Liver (tissue), 8 donors: ENCODE measurements at regions not wholly inside any gene's neighbourhood (a gene's known extent, or its start where the extent isn't known, plus 50 kb on each side); places are given as distances from the start of the nearest gene placed in this dataset.

ENCODE experiments used
- DNase-seq: peaks from one replicate; pipeline ENCODE4 v3.0.0-alpha.2; 2017; ENCODE audit warnings: low spot score
- H3K27ac ChIP-seq, 2 donors: one replicate each; pipeline ENCODE4 v1.7.0; 2013; ENCODE audit warnings: inconsistent platforms in 2 of 2, low read length in 2 of 2, control low read depth in 1 of 2, low read depth in 1 of 2, mild to moderate bottlenecking in 1 of 2
- H3K27me3 ChIP-seq, 4 donors: one replicate each; pipeline versions ENCODE4 v1.6.1 to v1.7.0; 2013; ENCODE audit warnings: low read length in 3 of 4, inconsistent platforms in 1 of 4, mild to moderate bottlenecking in 1 of 4, moderate library complexity in 1 of 4; ENCODE audit not compliant: control insufficient read depth in 4 of 4, insufficient read depth in 4 of 4
- H3K36me3 ChIP-seq, 4 donors: one replicate each; pipeline versions ENCODE4 v1.6.1 to v1.7.0; 2013; ENCODE audit warnings: low read length in 3 of 4, mild to moderate bottlenecking in 3 of 4, low read depth in 1 of 4, moderate library complexity in 1 of 4; ENCODE audit not compliant: control insufficient read depth in 4 of 4, insufficient read depth in 3 of 4
- H3K4me1 ChIP-seq, 4 donors: one replicate each; pipeline versions ENCODE4 v1.6.1 to v1.7.0; 2013; ENCODE audit warnings: low read length in 3 of 4, mild to moderate bottlenecking in 3 of 4, moderate library complexity in 1 of 4; ENCODE audit not compliant: control insufficient read depth in 4 of 4, insufficient read depth in 4 of 4
- H3K4me3 ChIP-seq, 3 donors: one replicate each; pipeline versions ENCODE4 v1.6.1 to v1.7.0; 2013; ENCODE audit warnings: low read length in 3 of 3, control low read depth in 1 of 3, low read depth in 1 of 3, mild to moderate bottlenecking in 1 of 3
- H3K9ac ChIP-seq, 2 donors: one replicate each; pipeline ENCODE4 v1.7.0; 2013; ENCODE audit warnings: low read length in 2 of 2, mild to moderate bottlenecking in 2 of 2, moderate library complexity in 2 of 2, control low read depth in 1 of 2, low read depth in 1 of 2
- H3K9me3 ChIP-seq, 4 donors: one replicate each; pipeline versions ENCODE4 v1.6.1 to v1.7.0; 2013; ENCODE audit warnings: low read length in 3 of 4; ENCODE audit not compliant: control insufficient read depth in 4 of 4
- EGR1 ChIP-seq, 2 donors: IDR thresholded peaks; 2 replicates each; pipeline ENCODE4 v1.6.1; 2016 to 2018; ENCODE audit warnings: antibody characterized with exemption in 2 of 2, low read depth in 2 of 2
- FOXA2 ChIP-seq: IDR thresholded peaks from 2 replicates; pipeline ENCODE4 v1.6.1; 2016; ENCODE audit warnings: antibody characterized with exemption
- GABPA ChIP-seq, 2 donors: IDR thresholded peaks in 1 of 2; conservative IDR thresholded peaks in 1 of 2; 2 replicates each; pipeline ENCODE4 v1.6.1; 2016; ENCODE audit warnings: antibody characterized with exemption in 2 of 2, mild to moderate bottlenecking in 1 of 2, moderate library complexity in 1 of 2
- HNF4G ChIP-seq: IDR thresholded peaks from 2 replicates; pipeline ENCODE4 v1.6.1; 2016; ENCODE audit warnings: antibody characterized with exemption
- JUND ChIP-seq, 2 donors: IDR thresholded peaks; 2 replicates each; pipeline ENCODE4 v1.6.1; 2016; ENCODE audit warnings: antibody characterized with exemption in 2 of 2
- NR2F2 ChIP-seq: IDR thresholded peaks from 2 replicates; pipeline ENCODE4 v1.6.1; 2016; ENCODE audit warnings: antibody characterized with exemption
- RXRA ChIP-seq, 2 donors: IDR thresholded peaks; 2 replicates each; pipeline ENCODE4 v1.6.1; 2017 to 2018; ENCODE audit warnings: antibody characterized with exemption in 2 of 2, mild to moderate bottlenecking in 1 of 2
- SP1 ChIP-seq: IDR thresholded peaks from 2 replicates; pipeline ENCODE4 v1.6.1; 2018; ENCODE audit warnings: antibody characterized with exemption, mild to moderate bottlenecking
- TAF1 ChIP-seq: conservative IDR thresholded peaks from 2 replicates; pipeline ENCODE4 v1.6.1; 2016; ENCODE audit warnings: antibody characterized with exemption, mild to moderate bottlenecking
- YY1 ChIP-seq: IDR thresholded peaks from 2 replicates; pipeline ENCODE4 v1.6.1; 2016; ENCODE audit warnings: antibody characterized with exemption, mild to moderate bottlenecking
- WGBS: extraction: QIAGEN DNeasy Blood & Tissue Kit; methylation state at CpG from one replicate; pipeline ENCODE4 v1.1.7; 2013; 5-methylcytosine and 5-hydroxymethylcytosine counted together
- TF ChIP-seq, protein P1 (sequence below): IDR thresholded peaks from 2 replicates; pipeline ENCODE4 v1.6.1; 2016; ENCODE audit warnings: antibody characterized with exemption, mild to moderate bottlenecking
- TF ChIP-seq, protein P2 (sequence below): IDR thresholded peaks from 2 replicates; pipeline ENCODE4 v1.6.1; 2016; ENCODE audit warnings: antibody characterized with exemption
- TF ChIP-seq, protein P3 (sequence below): IDR thresholded peaks from 2 replicates; pipeline ENCODE4 v1.6.1; 2016; ENCODE audit warnings: antibody characterized with exemption
- TF ChIP-seq, protein P4 (sequence below): fragments of 150-350 bp; IDR thresholded peaks from 2 replicates; pipeline ENCODE4 v1.5.1; 2017; ENCODE audit warnings: improper control_type of control experiment, low read depth, low read length; ENCODE audit not compliant: missing input control
- donor health status: healthy.
- donor health status: healthy.
- donor health status: healthy.
- donor health status: healthy.
- donor health status: healthy.

DNA sequence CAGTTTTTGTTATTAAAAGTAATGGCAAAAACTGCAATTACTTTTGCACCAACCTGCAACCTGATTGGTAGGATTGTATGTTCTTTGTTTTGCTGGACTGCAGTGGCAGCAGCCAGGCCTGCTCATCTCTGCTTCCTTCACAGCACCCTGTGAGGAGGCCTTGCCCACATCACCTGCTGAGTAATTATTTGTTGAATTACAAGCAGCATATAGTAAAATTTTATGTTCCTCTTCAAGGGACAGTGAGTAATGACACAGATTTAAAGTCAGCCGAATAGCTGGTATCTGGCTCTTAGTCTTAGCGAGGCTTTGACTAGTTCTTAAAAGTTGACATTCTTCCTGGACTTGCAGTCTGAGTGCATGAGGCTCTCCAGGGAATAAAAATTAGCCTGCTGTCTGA is 435.1 kb downstream of the PRDM2 start:
- no peak for DNase-seq
- H3K9me3 ChIP-seq: no peaks in the 10 kb centered on the region
- WGBS: 81% methylated on average over 2 of the region's 2 CpGs

DNA sequence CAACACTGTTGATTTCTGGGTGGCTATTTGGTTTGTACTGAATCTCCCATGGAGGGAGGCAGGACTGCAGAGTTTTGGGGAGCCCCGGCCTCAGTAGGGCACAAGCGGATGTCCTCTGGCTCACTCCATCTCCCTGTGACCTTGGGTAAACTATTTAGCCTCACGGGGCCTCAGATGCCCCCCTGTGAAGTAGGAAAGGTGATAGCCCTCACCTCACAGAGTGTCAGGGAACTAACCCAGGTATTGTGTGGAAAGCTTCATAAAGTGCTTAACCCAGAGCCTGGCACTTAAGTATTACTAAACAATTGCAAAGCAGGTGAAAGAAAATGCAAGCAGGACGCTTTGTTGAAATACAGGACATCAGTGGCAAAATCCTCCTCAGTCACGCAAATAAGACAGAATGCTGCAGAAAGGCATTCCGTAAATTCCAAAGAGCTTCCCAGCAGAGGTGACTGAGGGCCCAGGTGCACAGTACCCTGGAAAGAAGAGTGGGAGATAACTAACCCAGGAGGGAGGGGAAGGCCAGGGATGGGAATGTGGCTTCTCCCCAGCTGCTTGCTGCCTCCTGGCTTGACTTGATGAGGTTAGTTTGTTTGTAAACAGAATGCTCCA is 436.3 kb downstream of the PRDM2 start:
- Histone ChIP-seq H3K27ac (no peak overlapping the region), H3K9ac (no peak overlapping the region), H3K4me3 (no peak overlapping the region), H3K9me3 (no peaks in the 10 kb centered on the region), H3K36me3 (no peaks in the 10 kb centered on the region), H3K4me1 (no peaks in the 10 kb centered on the region), H3K27me3 (no peaks in the 10 kb centered on the region)
- DNase-seq: no peak
- 51% methylated on average over 6 of the region's 6 CpGs for WGBS
- TF ChIP-seq FOXA2 (no peak), NR2F2 (no peak), EGR1 (IDR thresholded peaks at IDR 0.05; ENCODE audit: low read depth in 2 of 2) (no peak), JUND (IDR thresholded peaks at IDR 0.05) (no peak), SP1 (no peak), HNF4G (no peak), RXRA (IDR thresholded peaks at IDR 0.05) (no peak), TAF1 (no peak), YY1 (no peak)
- TF ChIP-seq, protein P1, sequence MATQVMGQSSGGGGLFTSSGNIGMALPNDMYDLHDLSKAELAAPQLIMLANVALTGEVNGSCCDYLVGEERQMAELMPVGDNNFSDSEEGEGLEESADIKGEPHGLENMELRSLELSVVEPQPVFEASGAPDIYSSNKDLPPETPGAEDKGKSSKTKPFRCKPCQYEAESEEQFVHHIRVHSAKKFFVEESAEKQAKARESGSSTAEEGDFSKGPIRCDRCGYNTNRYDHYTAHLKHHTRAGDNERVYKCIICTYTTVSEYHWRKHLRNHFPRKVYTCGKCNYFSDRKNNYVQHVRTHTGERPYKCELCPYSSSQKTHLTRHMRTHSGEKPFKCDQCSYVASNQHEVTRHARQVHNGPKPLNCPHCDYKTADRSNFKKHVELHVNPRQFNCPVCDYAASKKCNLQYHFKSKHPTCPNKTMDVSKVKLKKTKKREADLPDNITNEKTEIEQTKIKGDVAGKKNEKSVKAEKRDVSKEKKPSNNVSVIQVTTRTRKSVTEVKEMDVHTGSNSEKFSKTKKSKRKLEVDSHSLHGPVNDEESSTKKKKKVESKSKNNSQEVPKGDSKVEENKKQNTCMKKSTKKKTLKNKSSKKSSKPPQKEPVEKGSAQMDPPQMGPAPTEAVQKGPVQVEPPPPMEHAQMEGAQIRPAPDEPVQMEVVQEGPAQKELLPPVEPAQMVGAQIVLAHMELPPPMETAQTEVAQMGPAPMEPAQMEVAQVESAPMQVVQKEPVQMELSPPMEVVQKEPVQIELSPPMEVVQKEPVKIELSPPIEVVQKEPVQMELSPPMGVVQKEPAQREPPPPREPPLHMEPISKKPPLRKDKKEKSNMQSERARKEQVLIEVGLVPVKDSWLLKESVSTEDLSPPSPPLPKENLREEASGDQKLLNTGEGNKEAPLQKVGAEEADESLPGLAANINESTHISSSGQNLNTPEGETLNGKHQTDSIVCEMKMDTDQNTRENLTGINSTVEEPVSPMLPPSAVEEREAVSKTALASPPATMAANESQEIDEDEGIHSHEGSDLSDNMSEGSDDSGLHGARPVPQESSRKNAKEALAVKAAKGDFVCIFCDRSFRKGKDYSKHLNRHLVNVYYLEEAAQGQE: no peak
- TF ChIP-seq, protein P2, sequence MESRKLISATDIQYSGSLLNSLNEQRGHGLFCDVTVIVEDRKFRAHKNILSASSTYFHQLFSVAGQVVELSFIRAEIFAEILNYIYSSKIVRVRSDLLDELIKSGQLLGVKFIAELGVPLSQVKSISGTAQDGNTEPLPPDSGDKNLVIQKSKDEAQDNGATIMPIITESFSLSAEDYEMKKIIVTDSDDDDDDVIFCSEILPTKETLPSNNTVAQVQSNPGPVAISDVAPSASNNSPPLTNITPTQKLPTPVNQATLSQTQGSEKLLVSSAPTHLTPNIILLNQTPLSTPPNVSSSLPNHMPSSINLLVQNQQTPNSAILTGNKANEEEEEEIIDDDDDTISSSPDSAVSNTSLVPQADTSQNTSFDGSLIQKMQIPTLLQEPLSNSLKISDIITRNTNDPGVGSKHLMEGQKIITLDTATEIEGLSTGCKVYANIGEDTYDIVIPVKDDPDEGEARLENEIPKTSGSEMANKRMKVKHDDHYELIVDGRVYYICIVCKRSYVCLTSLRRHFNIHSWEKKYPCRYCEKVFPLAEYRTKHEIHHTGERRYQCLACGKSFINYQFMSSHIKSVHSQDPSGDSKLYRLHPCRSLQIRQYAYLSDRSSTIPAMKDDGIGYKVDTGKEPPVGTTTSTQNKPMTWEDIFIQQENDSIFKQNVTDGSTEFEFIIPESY: no peak
- TF ChIP-seq, protein P3, sequence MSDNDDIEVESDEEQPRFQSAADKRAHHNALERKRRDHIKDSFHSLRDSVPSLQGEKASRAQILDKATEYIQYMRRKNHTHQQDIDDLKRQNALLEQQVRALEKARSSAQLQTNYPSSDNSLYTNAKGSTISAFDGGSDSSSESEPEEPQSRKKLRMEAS: no peak
- TF ChIP-seq, protein P4, sequence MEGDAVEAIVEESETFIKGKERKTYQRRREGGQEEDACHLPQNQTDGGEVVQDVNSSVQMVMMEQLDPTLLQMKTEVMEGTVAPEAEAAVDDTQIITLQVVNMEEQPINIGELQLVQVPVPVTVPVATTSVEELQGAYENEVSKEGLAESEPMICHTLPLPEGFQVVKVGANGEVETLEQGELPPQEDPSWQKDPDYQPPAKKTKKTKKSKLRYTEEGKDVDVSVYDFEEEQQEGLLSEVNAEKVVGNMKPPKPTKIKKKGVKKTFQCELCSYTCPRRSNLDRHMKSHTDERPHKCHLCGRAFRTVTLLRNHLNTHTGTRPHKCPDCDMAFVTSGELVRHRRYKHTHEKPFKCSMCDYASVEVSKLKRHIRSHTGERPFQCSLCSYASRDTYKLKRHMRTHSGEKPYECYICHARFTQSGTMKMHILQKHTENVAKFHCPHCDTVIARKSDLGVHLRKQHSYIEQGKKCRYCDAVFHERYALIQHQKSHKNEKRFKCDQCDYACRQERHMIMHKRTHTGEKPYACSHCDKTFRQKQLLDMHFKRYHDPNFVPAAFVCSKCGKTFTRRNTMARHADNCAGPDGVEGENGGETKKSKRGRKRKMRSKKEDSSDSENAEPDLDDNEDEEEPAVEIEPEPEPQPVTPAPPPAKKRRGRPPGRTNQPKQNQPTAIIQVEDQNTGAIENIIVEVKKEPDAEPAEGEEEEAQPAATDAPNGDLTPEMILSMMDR: no peak

More for the DNA sequence above, 435.1 kb downstream of the PRDM2 start:
- Histone ChIP-seq H3K9ac (no peak overlapping the region), H3K4me3 (no peak overlapping the region), H3K36me3 (no peaks in the 10 kb centered on the region), H3K27ac (no peak overlapping the region), H3K4me1 (no peaks in the 10 kb centered on the region), H3K27me3 (no peaks in the 10 kb centered on the region)
- TF ChIP-seq, protein P1: no peak
- TF ChIP-seq, protein P3: no peak
- TF ChIP-seq HNF4G (no peak), SP1 (no peak), GABPA (IDR thresholded peaks at IDR 0.05 in 1 of 2, conservative IDR thresholded peaks at IDR 0.05 in 1 of 2) (no peak)
- TF ChIP-seq, protein P2: no peak
